ENCODE measurements at regions not wholly inside any gene's neighbourhood (a gene's known extent, or its start where the extent isn't known, plus 50 kb on each side); places are given as distances from the start of the nearest gene placed in this dataset.

GRCh38 chr10:25689346-25690100, 244.5 kb upstream of the MYO3A start:
- no peak for TF ChIP-seq POLR2AphosphoS5 (IDR thresholded peaks at IDR 0.05)
- no peak for TF ChIP-seq CTCF (IDR thresholded peaks at IDR 0.05)
- TF ChIP-seq POLR2A (IDR thresholded peaks at IDR 0.05) = no peak
- TF ChIP-seq EP300 (IDR thresholded peaks at IDR 0.05) = no peak
- Histone ChIP-seq H3K36me3 (no peaks in the 10 kb centered on the region), H3K27ac (no peak overlapping the region), H3K27me3 (no peaks in the 10 kb centered on the region), H3K9me3 (no peaks in the 10 kb centered on the region), H3K4me1 (no peaks in the 10 kb centered on the region), H3K4me3 (no peak overlapping the region)
- DNase-seq = no peak
- intact Hi-C loops (cut with DNase I) = no loop called here
- WGBS, 2 donors = 76 to 90% methylated on average over 3 of the region's 3 CpGs

GRCh38 chr10:25692761-25693160, 241.3 kb upstream of the MYO3A start:
- no peak overlapping the region for H3K4me3 ChIP-seq
- WGBS, 2 donors = 77 to 80% methylated on average over 2 of the region's 2 CpGs
- no peak for DNase-seq
- TF ChIP-seq CTCF (IDR thresholded peaks at IDR 0.05) (no peak), EP300 (IDR thresholded peaks at IDR 0.05) (no peak), POLR2AphosphoS5 (IDR thresholded peaks at IDR 0.05) (no peak), POLR2A (IDR thresholded peaks at IDR 0.05) (no peak)
- no peak overlapping the region for H3K27ac ChIP-seq
- no peaks in the 10 kb centered on the region for H3K4me1 ChIP-seq
- H3K36me3 ChIP-seq = no peaks in the 10 kb centered on the region
- no peaks in the 10 kb centered on the region for H3K27me3 ChIP-seq
- intact Hi-C loops (cut with DNase I) = no loop called here
- no peaks in the 10 kb centered on the region for H3K9me3 ChIP-seq

GRCh38 chr10:25694206-25694933, 239.7 kb upstream of the MYO3A start:
- intact Hi-C loops (cut with DNase I) = no loop called here
- Histone ChIP-seq H3K4me1 (no peaks in the 10 kb centered on the region), H3K36me3 (no peaks in the 10 kb centered on the region), H3K27me3 (no peaks in the 10 kb centered on the region), H3K27ac (no peak overlapping the region), H3K9me3 (no peaks in the 10 kb centered on the region), H3K4me3 (no peak overlapping the region)
- no peak for TF ChIP-seq EP300 (IDR thresholded peaks at IDR 0.05)
- no peak for TF ChIP-seq POLR2A (IDR thresholded peaks at IDR 0.05)
- no peak for TF ChIP-seq POLR2AphosphoS5 (IDR thresholded peaks at IDR 0.05)
- no peak for TF ChIP-seq CTCF (IDR thresholded peaks at IDR 0.05)
- 81 to 84% methylated on average over 15 of the region's 15 CpGs for WGBS, 2 donors
- DNase-seq = no peak

- Histone ChIP-seq H3K4me1 (no peaks in the 10 kb centered on the region), H3K9me3 (no peaks in the 10 kb centered on the region), H3K27me3 (no peaks in the 10 kb centered on the region), H3K36me3 (no peaks in the 10 kb centered on the region), H3K4me3 (no peak overlapping the region), H3K27ac (no peak overlapping the region)
- TF ChIP-seq EP300 (IDR thresholded peaks at IDR 0.05) (no peak), POLR2A (IDR thresholded peaks at IDR 0.05) (no peak), CTCF (IDR thresholded peaks at IDR 0.05) (no peak), POLR2AphosphoS5 (IDR thresholded peaks at IDR 0.05) (no peak)
- DNase-seq = no peak
- intact Hi-C loops (cut with DNase I) = no loop called here
- 39 to 63% methylated on average over 3 of the region's 3 CpGs for whole genome bisulfite sequencing, 2 donors
Measured at GRCh38 chr10:25694971-25695370, 239.1 kb upstream of the MYO3A start.
